ENCODE measurements at regions not wholly inside any gene's neighbourhood (a gene's known extent, or its start where the extent isn't known, plus 50 kb on each side); places are given as distances from the start of the nearest gene placed in this dataset.

DNA sequence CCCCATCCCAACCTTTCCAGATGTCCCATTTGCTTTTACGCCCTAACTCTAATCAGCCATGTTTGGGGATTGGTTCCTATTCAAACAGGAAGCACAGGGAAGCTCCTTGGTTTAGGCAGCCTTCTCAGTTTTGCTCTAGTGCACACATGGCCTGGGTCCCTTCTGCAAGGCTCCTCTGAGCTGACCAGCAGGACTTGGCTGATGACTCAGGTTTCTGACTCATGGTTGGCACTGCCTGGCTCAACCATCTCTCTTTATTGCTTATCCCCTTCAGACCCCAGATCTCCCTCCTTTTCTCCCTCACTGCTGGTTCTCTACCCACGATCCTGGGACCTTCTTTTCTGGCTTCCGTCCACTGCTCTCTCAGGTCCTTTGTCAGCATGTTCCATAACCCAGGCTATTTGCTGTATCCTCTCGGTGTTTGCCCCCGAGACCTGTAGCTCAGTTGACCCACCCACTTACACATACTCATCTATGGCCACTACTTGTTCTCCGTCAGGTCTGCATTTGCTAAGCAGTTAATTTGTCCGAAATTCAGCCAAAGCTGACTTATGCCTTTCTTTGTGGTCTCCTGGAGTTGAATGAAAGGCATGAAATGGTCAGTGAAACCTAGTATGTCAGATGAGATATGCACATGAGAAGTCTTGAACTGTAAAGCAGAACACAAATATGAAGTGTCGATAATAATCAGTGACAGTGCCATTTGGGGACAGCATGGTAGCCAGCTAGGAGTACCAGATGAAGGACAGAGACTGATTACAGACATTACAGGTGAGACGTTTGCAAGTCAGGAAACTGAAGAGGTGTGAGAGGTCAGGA lies 323.5 kb upstream of the ROPN1 start:
- no peak overlapping the region for H4K8ac ChIP-seq (ENCODE audit: extremely low read depth, insufficient read depth, low read length)
- H3K9me3 ChIP-seq (ENCODE audit: insufficient read depth in 2 of 2, low read depth in 1 of 2, low read length in 1 of 2) = no peaks in the 10 kb centered on the region
- H3K56ac ChIP-seq (replicated peaks; ENCODE audit: insufficient read length, low read depth, low read length) = no peak overlapping the region
- no peak overlapping the region for H2BK120ac ChIP-seq (replicated peaks; ENCODE audit: low read depth, low read length)
- no peak overlapping the region for H2AFZ ChIP-seq (ENCODE audit: low read length)
- H3K27me3 ChIP-seq (replicated peaks in 1 of 4; ENCODE audit: control insufficient read depth in 3 of 4, extremely low read depth in 1 of 4, insufficient read depth in 3 of 4, low read length in 3 of 4) = no peaks in the 10 kb centered on the region
- H3K9ac ChIP-seq (replicated peaks in 1 of 4; ENCODE audit: extremely low read depth in 1 of 4, low read depth in 3 of 4, low read length in 3 of 4) = no peak overlapping the region
- no peaks in the 10 kb centered on the region for H4K20me1 ChIP-seq (replicated peaks in 1 of 2; ENCODE audit: control insufficient read depth in 1 of 2, insufficient read depth in 2 of 2, low read length in 2 of 2)
- no peak overlapping the region for H2BK12ac ChIP-seq (ENCODE audit: low read depth, low read length)
- H3K23me2 ChIP-seq (ENCODE audit: low read depth, low read length) = no peaks in the 10 kb centered on the region
- DNase-seq (ENCODE audit: low read depth in 1 of 2, low spot score in 2 of 2) = no peak
- no peak overlapping the region for H3K23ac ChIP-seq (ENCODE audit: insufficient read length)
- no peaks in the 10 kb centered on the region for H3K36me3 ChIP-seq (ENCODE audit: control insufficient read depth in 2 of 4, insufficient read depth in 4 of 4, low read length in 3 of 4)
- no peak overlapping the region for H2AK5ac ChIP-seq (ENCODE audit: low read depth, low read length)
- no peaks in the 10 kb centered on the region for H3K79me1 ChIP-seq (ENCODE audit: low read depth, low read length)
- no peak overlapping the region for H4K5ac ChIP-seq (ENCODE audit: insufficient read length, low read depth, low read length)
- no peak overlapping the region for H2BK15ac ChIP-seq (ENCODE audit: low read length)
- no peaks in the 10 kb centered on the region for H3K4me1 ChIP-seq (replicated peaks in 1 of 4; ENCODE audit: control insufficient read depth in 3 of 4, insufficient read depth in 4 of 4, low read length in 3 of 4)
- H3K4ac ChIP-seq (replicated peaks; ENCODE audit: insufficient read length, low read depth, low read length) = no peak overlapping the region
- 79% methylated on average over 9 of the region's 9 CpGs; no CpG with 5 or more reads in 1 of the 2 experiments for WGBS, 2 experiments (ENCODE audit: extremely low coverage in 1 of 2, insufficient coverage in 1 of 2, insufficient read length in 1 of 2, insufficient replicate concordance in 2 of 2, low coverage in 1 of 2, low lambda C conversion rate in 2 of 2, missing lambda C conversion rate in 1 of 2)
- TF ChIP-seq BACH1 (IDR thresholded peaks at IDR 0.05; ENCODE audit: low read length) (no peak), CTCF (IDR thresholded peaks at IDR 0.05; ENCODE audit: control extremely low read depth in 1 of 3, insufficient read depth in 1 of 3, low read depth in 1 of 3, low read length in 3 of 3) (no peak), TAF1 (IDR thresholded peaks at IDR 0.05; ENCODE audit: low read depth, low read length) (no peak), EP300 (IDR thresholded peaks at IDR 0.05; ENCODE audit: borderline replicate concordance in 1 of 2, low read depth in 2 of 2, low read length in 2 of 2) (no peak), CREB1 (IDR thresholded peaks at IDR 0.05) (no peak), RBBP5 (IDR thresholded peaks at IDR 0.05; ENCODE audit: borderline replicate concordance, low read depth, low read length) (no peak), ASH2L (IDR thresholded peaks at IDR 0.05; ENCODE audit: low read length) (no peak)
- no peak overlapping the region for H3K14ac ChIP-seq (ENCODE audit: insufficient read length)
- ChIA-PET POLR2A (ENCODE audit: partially characterized antibody) (no interaction called here), CTCF (ENCODE audit: partially characterized antibody) (interaction anchor here (0.9 to 1.8 kb wide), 3 partner anchors 13 to 244 kb away, joined by 3 to 4 read pairs (median 3); no protein-coding TSS in a partner anchor)
- FAIRE-seq = no peak
- H2BK5ac ChIP-seq (ENCODE audit: low read depth, low read length) = no peak overlapping the region
- no peak overlapping the region for H3K18ac ChIP-seq (ENCODE audit: extremely low read depth, low read length)
- no peak overlapping the region for H2BK20ac ChIP-seq (ENCODE audit: low read length)
- no peak overlapping the region for H3K4me3 ChIP-seq (ENCODE audit: extremely low read depth in 1 of 4, insufficient read depth in 2 of 4, low read depth in 3 of 4, low read length in 4 of 4)
- no peak overlapping the region for H3K4me2 ChIP-seq (ENCODE audit: insufficient read depth in 1 of 2, low read depth in 2 of 2, low read length in 2 of 2)
- no peaks in the 10 kb centered on the region for H3K79me2 ChIP-seq (ENCODE audit: control insufficient read depth in 1 of 2, insufficient read depth in 2 of 2, low read length in 2 of 2)
- no peak overlapping the region for H4K91ac ChIP-seq (replicated peaks; ENCODE audit: insufficient read length, low read length)
- H3K27ac ChIP-seq (ENCODE audit: low read depth, low read length) = no peak overlapping the region
